Stomach (tissue), 8 donors: ENCODE measurements at regions not wholly inside any gene's neighbourhood (a gene's known extent, or its start where the extent isn't known, plus 50 kb on each side); places are given as distances from the start of the nearest gene placed in this dataset.

Experiments
- DNase-seq, 2 donors: peaks; one replicate each; pipeline versions ENCODE4 v3.0.0 to v3.0.0-alpha.2; 2013 to 2019
- H3K27ac ChIP-seq, 5 donors: fragments of 200-600 bp in 4 of 5; sonication (generic) in 4 of 5; one replicate each; pipeline ENCODE4 v1.5.1; 2013 to 2019; ENCODE audit warnings: mild to moderate bottlenecking in 1 of 5, moderate library complexity in 1 of 5
- H3K27me3 ChIP-seq, 3 donors: fragments of 200-600 bp; sonication (generic); one replicate each; pipeline ENCODE4 v1.5.1; 2017 to 2019; ENCODE audit warnings: mixed run types in 1 of 3
- H3K36me3 ChIP-seq, 4 donors: fragments of 200-600 bp; sonication (generic); 1 replicate in 3 of 4; 2 replicates in 1 of 4; pipeline ENCODE4 v1.5.1; 2016 to 2019
- H3K4me1 ChIP-seq, 4 donors: fragments of 200-600 bp; sonication (generic); one replicate each; pipeline ENCODE4 v1.5.1; 2016 to 2019
- H3K4me3 ChIP-seq, 4 donors: fragments of 200-600 bp; sonication (generic) in 3 of 4; one replicate each; pipeline ENCODE4 v1.5.1; 2016 to 2019; ENCODE audit warnings: mild to moderate bottlenecking in 1 of 4
- H3K9me3 ChIP-seq, 4 donors: fragments of 200-600 bp; sonication (generic); one replicate each; pipeline ENCODE4 v1.5.1; 2016 to 2019
- EP300 ChIP-seq: sonication (generic); formaldehyde crosslinking; IDR thresholded peaks from one replicate; pipeline ENCODE4 v1.6.1; 2017; ENCODE audit warnings: antibody characterized with exemption
- POLR2A ChIP-seq, 4 donors: fragments of 450-650 bp; IDR thresholded peaks; one replicate each; pipeline ENCODE4 v1.6.1; 2016; ENCODE audit warnings: antibody characterized with exemption in 4 of 4, control low read depth in 2 of 4, mild to moderate bottlenecking in 1 of 4, moderate library complexity in 1 of 4
- POLR2AphosphoS5 ChIP-seq, 3 donors: sonication (generic); formaldehyde crosslinking; IDR thresholded peaks; one replicate each; pipeline ENCODE4 v1.6.1; 2016; ENCODE audit warnings: antibody characterized with exemption in 3 of 3
- WGBS, 5 donors: extraction: QIAGEN DNeasy Blood & Tissue Kit in 3 of 5; methylation state at CpG; one replicate each; pipeline versions ENCODE4 v1.1.5 to v1.1.7; 2013 to 2018; 5-methylcytosine and 5-hydroxymethylcytosine counted together
- intact Hi-C: fragments of 100-400 bp; cut with DNase I; formaldehyde crosslinking; loops from one replicate; pipeline ENCODE4 v1.15.1; 2023; ENCODE audit warnings: low total_unique reads
- TF ChIP-seq, protein P1 (sequence below), 7 experiments: fragments of 450-650 bp in 4 of 7; fragments of 200-600 bp in 3 of 7; sonication (generic) in 3 of 7; IDR thresholded peaks; one replicate each; pipeline ENCODE4 v1.5.1; 2016 to 2019; ENCODE audit warnings: antibody characterized with exemption in 7 of 7, control low read depth in 2 of 7, mild to moderate bottlenecking in 1 of 7
- donor health status: healthy with polysubstance abuse.
- donor health status: Bipolar disorder and iron deficiency.
- donor health status: healthy.

DNA sequence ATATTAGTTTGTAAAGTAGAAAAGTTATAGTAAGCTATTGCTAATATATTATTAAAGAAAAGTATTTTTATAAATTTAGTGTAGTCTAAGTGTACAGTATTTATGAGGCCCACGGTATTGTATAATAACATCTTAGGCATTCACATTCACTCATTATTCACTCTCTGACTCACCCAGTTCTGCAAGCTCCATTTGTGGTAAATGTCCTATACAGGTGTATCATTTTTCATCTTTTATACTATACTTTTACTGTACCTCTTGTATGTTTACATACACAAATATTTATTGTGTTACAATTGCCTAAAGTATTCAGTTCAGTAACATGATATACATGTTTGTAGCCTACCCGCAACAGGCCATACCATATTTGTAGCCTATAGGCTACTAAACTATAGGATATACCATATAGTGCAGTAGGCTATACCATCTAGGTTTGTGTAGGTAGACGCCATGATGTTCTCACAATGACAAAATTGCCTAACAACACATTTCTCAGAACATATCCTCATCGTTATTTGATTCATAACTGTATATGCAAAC is 246.8 kb upstream of the ALCAM start:
- DNase-seq, result no peak
- H3K4me3 ChIP-seq, result no peak overlapping the region
- no peaks in the 10 kb centered on the region for H3K27me3 ChIP-seq
- no peak overlapping the region for H3K27ac ChIP-seq
- TF ChIP-seq EP300 (no peak), POLR2A (IDR thresholded peaks at IDR 0.05) (no peak), POLR2AphosphoS5 (IDR thresholded peaks at IDR 0.05) (no peak)
- TF ChIP-seq, protein P1, sequence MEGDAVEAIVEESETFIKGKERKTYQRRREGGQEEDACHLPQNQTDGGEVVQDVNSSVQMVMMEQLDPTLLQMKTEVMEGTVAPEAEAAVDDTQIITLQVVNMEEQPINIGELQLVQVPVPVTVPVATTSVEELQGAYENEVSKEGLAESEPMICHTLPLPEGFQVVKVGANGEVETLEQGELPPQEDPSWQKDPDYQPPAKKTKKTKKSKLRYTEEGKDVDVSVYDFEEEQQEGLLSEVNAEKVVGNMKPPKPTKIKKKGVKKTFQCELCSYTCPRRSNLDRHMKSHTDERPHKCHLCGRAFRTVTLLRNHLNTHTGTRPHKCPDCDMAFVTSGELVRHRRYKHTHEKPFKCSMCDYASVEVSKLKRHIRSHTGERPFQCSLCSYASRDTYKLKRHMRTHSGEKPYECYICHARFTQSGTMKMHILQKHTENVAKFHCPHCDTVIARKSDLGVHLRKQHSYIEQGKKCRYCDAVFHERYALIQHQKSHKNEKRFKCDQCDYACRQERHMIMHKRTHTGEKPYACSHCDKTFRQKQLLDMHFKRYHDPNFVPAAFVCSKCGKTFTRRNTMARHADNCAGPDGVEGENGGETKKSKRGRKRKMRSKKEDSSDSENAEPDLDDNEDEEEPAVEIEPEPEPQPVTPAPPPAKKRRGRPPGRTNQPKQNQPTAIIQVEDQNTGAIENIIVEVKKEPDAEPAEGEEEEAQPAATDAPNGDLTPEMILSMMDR (IDR thresholded peaks at IDR 0.05), result no peak
- 90 to 94% (median 91%) methylated on average over 4 of the region's 4 CpGs for WGBS, 5 donors
- H3K4me1 ChIP-seq, result no peaks in the 10 kb centered on the region
- no peaks in the 10 kb centered on the region for H3K9me3 ChIP-seq
- H3K36me3 ChIP-seq, result no peaks in the 10 kb centered on the region
- intact Hi-C loops, result no loop called here

DNA sequence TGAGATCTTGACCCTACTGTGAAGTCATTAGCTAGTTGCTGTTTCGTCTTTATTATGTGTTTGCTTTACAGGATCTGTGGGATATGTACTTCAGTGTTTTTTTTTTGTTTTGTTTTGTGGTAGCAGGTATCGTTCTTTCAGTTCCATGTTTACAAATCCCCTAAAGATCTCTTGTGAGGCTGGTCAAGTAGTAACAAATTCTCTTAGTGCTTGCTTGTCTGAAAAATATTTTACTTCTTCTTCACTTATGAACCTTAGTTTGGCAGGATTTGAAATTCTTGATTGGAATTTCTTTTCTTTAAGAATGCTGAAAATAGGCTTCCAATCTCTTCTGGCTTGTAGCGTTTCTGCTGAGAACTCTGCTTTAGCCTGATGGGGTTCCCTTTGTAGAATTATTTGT is 235.8 kb upstream of the ALCAM start:
- no peak for DNase-seq
- WGBS, 5 donors, result 75 to 92% (median 89%) methylated on average over 3 of the region's 3 CpGs

DNA sequence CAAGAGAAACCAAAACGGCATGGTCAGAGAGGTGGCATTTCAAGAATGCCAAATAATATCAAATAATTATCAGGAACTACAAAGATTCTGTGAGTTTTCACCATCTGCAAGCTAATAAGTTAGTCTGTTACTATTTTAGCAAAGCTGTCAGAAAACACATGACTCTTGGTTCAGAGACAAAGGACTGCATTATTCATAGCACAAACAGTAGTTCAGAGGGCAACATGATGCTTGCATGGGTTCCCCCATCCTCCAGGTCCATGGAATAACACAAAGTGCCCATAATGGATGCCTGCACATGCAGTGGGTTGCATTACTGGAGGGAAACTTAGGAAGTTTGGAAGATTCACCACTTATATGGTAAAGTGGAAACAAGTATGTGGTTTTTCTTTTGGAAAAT is 228.8 kb upstream of the ALCAM start:
- Histone ChIP-seq H3K4me1 (peaks cover 0 to 5% (median 0%) of the 10 kb centered on the region in 4 donors), H3K4me3 (no peak overlapping the region), H3K27ac (no peak overlapping the region), H3K9me3 (no peaks in the 10 kb centered on the region), H3K36me3 (no peaks in the 10 kb centered on the region), H3K27me3 (no peaks in the 10 kb centered on the region)
- no peak for DNase-seq
- TF ChIP-seq, protein P1 (IDR thresholded peaks at IDR 0.05), result no peak
- TF ChIP-seq EP300 (no peak), POLR2AphosphoS5 (IDR thresholded peaks at IDR 0.05) (no peak), POLR2A (IDR thresholded peaks at IDR 0.05) (no peak)
- WGBS, 5 donors, result 61 to 75% (median 67%) methylated on average over 1 of the region's 1 CpG
- intact Hi-C loops, result no loop called here

More for the DNA sequence above, 235.8 kb upstream of the ALCAM start:
- Histone ChIP-seq H3K4me3 (no peak overlapping the region), H3K4me1 (no peaks in the 10 kb centered on the region), H3K27me3 (no peaks in the 10 kb centered on the region), H3K9me3 (peaks cover 5 to 28% (median 10%) of the 10 kb centered on the region in 4 donors), H3K36me3 (no peaks in the 10 kb centered on the region), H3K27ac (no peak overlapping the region)
- intact Hi-C loops, result no loop called here
- no peak for TF ChIP-seq POLR2AphosphoS5 (IDR thresholded peaks at IDR 0.05)
- TF ChIP-seq, protein P1 (IDR thresholded peaks at IDR 0.05), result no peak
- no peak for TF ChIP-seq EP300
- TF ChIP-seq POLR2A (IDR thresholded peaks at IDR 0.05), result no peak

DNA sequence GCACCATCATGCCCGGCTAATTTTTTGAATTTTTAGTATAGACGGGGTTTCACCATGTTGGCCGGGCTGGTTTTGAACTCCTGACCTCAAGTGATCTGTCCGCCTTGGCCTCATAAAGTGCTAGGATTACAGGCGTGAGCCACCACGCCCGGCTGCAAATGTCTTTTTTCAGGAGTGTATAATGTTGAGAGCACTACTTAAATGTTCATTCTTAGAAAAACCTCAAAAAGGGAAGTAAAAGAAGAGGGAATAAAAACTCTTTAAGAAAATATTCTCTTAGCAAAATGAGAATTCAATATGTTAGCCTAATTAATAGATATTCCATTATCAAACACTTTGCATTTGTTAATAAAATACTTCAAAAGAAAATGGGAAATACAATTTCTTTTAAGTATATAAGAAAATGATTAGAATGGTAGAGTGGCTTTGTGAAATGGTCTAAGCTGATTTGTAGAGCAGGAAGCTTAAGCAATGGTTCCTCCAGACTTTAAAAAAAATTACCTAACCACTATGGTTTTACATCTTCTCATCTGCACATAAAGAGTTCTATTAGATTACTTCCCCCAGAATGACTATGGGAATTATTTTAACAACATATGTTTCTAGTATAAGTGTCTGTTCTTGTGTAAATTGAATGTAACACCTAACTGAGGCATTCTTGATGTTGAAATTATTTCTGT is 226.7 kb upstream of the ALCAM start:
- no peak for DNase-seq
- Histone ChIP-seq H3K27ac (no peak overlapping the region), H3K36me3 (no peaks in the 10 kb centered on the region), H3K4me3 (no peak overlapping the region), H3K9me3 (no peaks in the 10 kb centered on the region), H3K4me1 (peaks cover 0 to 5% (median 0%) of the 10 kb centered on the region in 4 donors), H3K27me3 (no peaks in the 10 kb centered on the region)
- WGBS, 5 donors, result 82 to 90% (median 89%) methylated on average over 7 of the region's 7 CpGs
- TF ChIP-seq, protein P1 (IDR thresholded peaks at IDR 0.05), result no peak
- TF ChIP-seq POLR2AphosphoS5 (IDR thresholded peaks at IDR 0.05) (no peak), EP300 (no peak), POLR2A (IDR thresholded peaks at IDR 0.05) (no peak)
- intact Hi-C loops, result no loop called here
